CD4-positive, alpha-beta T cell (primary cell): ENCODE measurements at regions not wholly inside any gene's neighbourhood (a gene's known extent, or its start where the extent isn't known, plus 50 kb on each side); places are given as distances from the start of the nearest gene placed in this dataset.

Experiments used
- ATAC-seq: fragments of 200-7000 bp; cut with Tn5 transposase; one replicate; pipeline ENCODE4 v1.10.0; 2022; ENCODE audit warnings: mild to moderate bottlenecking; ENCODE audit not compliant: poor library complexity
- CTCF ChIA-PET: fragments of 350-600 bp; sonication (Branson Sonifier 250); formaldehyde crosslinking; loops from one replicate; lab custom pipeline; 2021; ENCODE audit warnings: antibody characterized with exemption, inconsistent platforms; lab: Charles Lee
- POLR2A ChIA-PET: fragments of 350-600 bp; sonication (Branson Sonifier 250); formaldehyde crosslinking; loops from one replicate; lab custom pipeline; 2021; ENCODE audit warnings: antibody characterized with exemption, inconsistent platforms; lab: Charles Lee
- DNase-seq, 14 experiments: peaks; one replicate each; pipeline ENCODE4 v3.0.0-alpha.2; 2013 to 2020; ENCODE audit warnings: mixed read lengths in 2 of 14
- H3K27ac ChIP-seq, 2 donors: one replicate each; pipeline versions ENCODE4 v1.5.1 to v1.7.0; 2013; ENCODE audit warnings: low read length in 2 of 2, low read depth in 1 of 2, mild to moderate bottlenecking in 1 of 2
- H3K27me3 ChIP-seq, 2 experiments: 1 replicate in 1 of 2; 2 replicates in 1 of 2; pipeline versions ENCODE4 v1.6.1 to v1.7.0; 2013; ENCODE audit warnings: low read length in 2 of 2, control low read depth in 1 of 2, mild to moderate bottlenecking in 1 of 2, moderate library complexity in 1 of 2; ENCODE audit not compliant: insufficient read depth in 2 of 2, control insufficient read depth in 1 of 2
- H3K36me3 ChIP-seq: one replicate; pipeline ENCODE4 v1.6.1; 2013; ENCODE audit warnings: low read length, control low read depth; ENCODE audit not compliant: insufficient read depth
- H3K4me1 ChIP-seq: one replicate; pipeline ENCODE4 v1.6.1; 2013; ENCODE audit warnings: low read length, control low read depth; ENCODE audit not compliant: insufficient read depth
- H3K4me3 ChIP-seq: one replicate; pipeline ENCODE4 v1.5.1; 2013; ENCODE audit warnings: mild to moderate bottlenecking, low read length, moderate library complexity
- H3K9me3 ChIP-seq, 2 experiments: 1 replicate in 1 of 2; 2 replicates in 1 of 2; pipeline versions ENCODE4 v1.6.1 to v1.7.0; 2013; ENCODE audit warnings: low read length in 2 of 2, mild to moderate bottlenecking in 2 of 2, control low read depth in 1 of 2, moderate library complexity in 1 of 2; ENCODE audit not compliant: control insufficient read depth in 1 of 2, insufficient read depth in 1 of 2
- H3K27ac Mint-ChIP-seq: one replicate; pipeline ENCODE4 v1.8.0; 2020; ENCODE audit warnings: mixed read lengths
- H3K27me3 Mint-ChIP-seq: one replicate; pipeline ENCODE4 v1.8.0; 2021; ENCODE audit warnings: mixed read lengths
- H3K36me3 Mint-ChIP-seq: one replicate; pipeline ENCODE4 v1.8.0; 2021; ENCODE audit warnings: low read depth, mixed read lengths
- H3K4me1 Mint-ChIP-seq: one replicate; pipeline ENCODE4 v1.8.0; 2021; ENCODE audit warnings: low read depth, mixed read lengths
- H3K4me3 Mint-ChIP-seq: one replicate; pipeline ENCODE4 v1.8.0; 2020; ENCODE audit warnings: mild to moderate bottlenecking, mixed read lengths
- H3K9me3 Mint-ChIP-seq: one replicate; pipeline ENCODE4 v1.8.0; 2020; ENCODE audit warnings: mixed read lengths
- intact Hi-C, 2 experiments: fragments of 100-400 bp; cut with DNase I in 1 of 2; cut with micrococcal nuclease in 1 of 2; formaldehyde crosslinking; loops; one replicate each; pipeline versions ENCODE4 v1.15.1 to v1.9.0; 2023 to 2025; cut with DNase I, micrococcal nuclease
- TF ChIP-seq, protein P1 (sequence below): fragments of 200-600 bp; IDR thresholded peaks from one replicate; pipeline ENCODE4 v1.8.0; 2022; ENCODE audit warnings: antibody characterized with exemption, mild to moderate bottlenecking

DNA sequence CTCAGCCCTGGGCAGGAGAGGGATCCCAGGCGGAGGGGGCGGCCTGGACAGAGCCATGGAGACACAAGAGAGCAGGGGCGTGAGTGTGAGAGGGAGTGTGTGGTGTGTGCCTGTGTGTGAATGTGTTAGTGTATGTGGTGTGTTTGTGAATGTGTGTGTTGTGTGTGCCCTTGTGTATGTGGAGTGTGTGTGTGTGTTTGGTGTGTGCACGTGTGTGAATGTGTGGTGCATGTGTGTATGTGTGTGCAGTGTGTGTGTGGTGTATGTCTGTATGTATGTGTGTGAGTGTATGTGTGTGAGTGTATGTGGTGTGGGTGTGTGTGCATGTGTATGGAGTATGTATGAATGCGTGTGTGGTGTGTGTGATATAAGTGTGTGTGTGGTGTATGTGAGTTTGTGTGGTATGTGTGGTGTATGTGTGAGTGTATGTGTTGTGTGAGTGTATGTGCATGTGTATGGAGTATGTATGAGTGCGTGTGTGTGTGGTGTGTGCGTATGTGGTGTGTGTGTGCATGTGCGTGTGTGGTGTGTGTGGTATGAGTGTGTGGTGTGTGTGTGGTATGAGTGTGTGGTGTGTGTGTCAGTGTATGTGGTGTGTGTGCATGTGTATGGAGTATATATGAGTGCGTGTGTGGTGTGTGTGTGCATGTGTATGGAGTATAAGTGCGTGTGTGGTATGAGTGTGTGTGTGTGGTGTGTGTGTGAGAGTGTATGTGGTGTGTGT, 175.2 kb upstream of the AFDN start:
- Mint-ChIP-seq H3K27me3 (peaks cover 25% of the 10 kb centered on the region), H3K36me3 (no peaks in the 10 kb centered on the region), H3K27ac (no peak overlapping the region), H3K9me3 (no peaks in the 10 kb centered on the region), H3K4me3 (no peak overlapping the region), H3K4me1 (no peaks in the 10 kb centered on the region)
- DNase-seq (no peak), ATAC-seq (no peak)
- peaks cover 0 to 23% of the 10 kb centered on the region in 2 experiments for H3K9me3 ChIP-seq
- H3K4me1 ChIP-seq, result no peaks in the 10 kb centered on the region
- no peak overlapping the region for H3K27ac ChIP-seq
- peaks cover 0 to 4% of the 10 kb centered on the region in 2 experiments for H3K27me3 ChIP-seq
- TF ChIP-seq, protein P1, sequence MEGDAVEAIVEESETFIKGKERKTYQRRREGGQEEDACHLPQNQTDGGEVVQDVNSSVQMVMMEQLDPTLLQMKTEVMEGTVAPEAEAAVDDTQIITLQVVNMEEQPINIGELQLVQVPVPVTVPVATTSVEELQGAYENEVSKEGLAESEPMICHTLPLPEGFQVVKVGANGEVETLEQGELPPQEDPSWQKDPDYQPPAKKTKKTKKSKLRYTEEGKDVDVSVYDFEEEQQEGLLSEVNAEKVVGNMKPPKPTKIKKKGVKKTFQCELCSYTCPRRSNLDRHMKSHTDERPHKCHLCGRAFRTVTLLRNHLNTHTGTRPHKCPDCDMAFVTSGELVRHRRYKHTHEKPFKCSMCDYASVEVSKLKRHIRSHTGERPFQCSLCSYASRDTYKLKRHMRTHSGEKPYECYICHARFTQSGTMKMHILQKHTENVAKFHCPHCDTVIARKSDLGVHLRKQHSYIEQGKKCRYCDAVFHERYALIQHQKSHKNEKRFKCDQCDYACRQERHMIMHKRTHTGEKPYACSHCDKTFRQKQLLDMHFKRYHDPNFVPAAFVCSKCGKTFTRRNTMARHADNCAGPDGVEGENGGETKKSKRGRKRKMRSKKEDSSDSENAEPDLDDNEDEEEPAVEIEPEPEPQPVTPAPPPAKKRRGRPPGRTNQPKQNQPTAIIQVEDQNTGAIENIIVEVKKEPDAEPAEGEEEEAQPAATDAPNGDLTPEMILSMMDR, result no peak
- ChIA-PET POLR2A (no interaction called here), CTCF (no interaction called here)
- H3K36me3 ChIP-seq, result no peaks in the 10 kb centered on the region
- no peak overlapping the region for H3K4me3 ChIP-seq
- intact Hi-C loops, result no loop called here

DNA sequence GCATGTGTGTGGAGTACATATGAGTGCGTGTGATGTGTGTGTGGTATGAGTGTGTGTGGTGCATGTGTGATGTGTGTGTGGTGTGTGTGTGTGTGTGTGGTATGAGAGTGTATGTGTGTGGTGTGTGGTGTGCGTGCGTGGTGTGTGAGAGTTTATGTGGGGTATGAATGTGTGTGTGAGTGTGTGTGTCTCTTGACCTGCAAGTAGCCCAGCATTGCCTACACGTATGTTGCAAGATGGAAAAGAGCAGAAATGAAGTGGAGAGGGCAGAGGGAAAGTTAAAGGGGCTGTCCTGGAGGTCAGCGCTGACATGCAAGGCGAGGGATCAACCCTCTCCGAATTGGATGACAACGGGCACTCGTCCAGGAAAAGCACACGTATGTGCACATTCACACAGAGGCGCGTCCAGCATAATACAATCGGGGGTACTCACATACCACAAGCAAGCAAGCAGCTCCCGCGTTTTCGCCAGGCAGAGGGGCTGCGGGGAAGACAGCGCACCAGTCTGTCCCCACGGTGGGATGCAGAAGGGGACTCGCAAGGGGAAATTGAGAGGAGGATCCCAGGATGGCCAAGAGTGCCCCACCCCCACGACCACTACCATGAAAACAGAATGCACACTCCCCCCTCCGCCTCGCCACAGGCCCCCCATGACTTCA, 174.5 kb upstream of the AFDN start:
- no peaks in the 10 kb centered on the region for H3K4me1 ChIP-seq
- ChIA-PET POLR2A (no interaction called here), CTCF (interaction anchor here (0.6 kb wide), 1 partner anchor 1835 kb away, joined by 3 read pairs; no protein-coding TSS in a partner anchor)
- H3K9me3 ChIP-seq, result peaks cover 0 to 23% of the 10 kb centered on the region in 2 experiments
- H3K4me3 Mint-ChIP-seq, result no peak overlapping the region
- DNase-seq (no peak), ATAC-seq (no peak)
- no peak overlapping the region for H3K4me3 ChIP-seq
- no peak overlapping the region for H3K27ac ChIP-seq
- TF ChIP-seq, protein P1, result no peak
- intact Hi-C loops, result no loop called here
- peaks cover 0 to 4% of the 10 kb centered on the region in 2 experiments for H3K27me3 ChIP-seq
- peaks cover 18% of the 10 kb centered on the region for H3K27me3 Mint-ChIP-seq
- no peaks in the 10 kb centered on the region for H3K36me3 ChIP-seq
- H3K4me1 Mint-ChIP-seq, result no peaks in the 10 kb centered on the region
- H3K27ac Mint-ChIP-seq, result no peak overlapping the region
- no peaks in the 10 kb centered on the region for H3K9me3 Mint-ChIP-seq
- H3K36me3 Mint-ChIP-seq, result no peaks in the 10 kb centered on the region

DNA sequence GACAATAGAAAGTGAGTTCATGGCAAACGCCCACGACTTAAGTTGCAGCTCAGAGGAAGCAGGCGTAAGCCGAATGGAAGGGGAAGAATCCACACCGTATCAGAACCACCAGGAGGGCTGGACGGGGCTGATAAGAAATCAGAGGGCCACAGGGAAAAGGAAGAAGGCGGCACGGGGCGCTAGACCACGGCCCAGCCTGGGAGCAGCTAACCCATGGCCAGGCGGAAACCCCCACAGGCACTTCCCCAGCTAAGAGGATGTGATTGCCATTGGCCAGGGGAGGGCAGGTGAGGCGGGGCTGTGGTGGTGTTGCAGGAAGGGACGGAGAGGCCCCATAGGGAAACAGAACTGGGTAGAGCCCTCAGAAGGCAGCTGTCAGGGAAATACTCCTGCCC, 174.0 kb upstream of the AFDN start:
- H3K27me3 Mint-ChIP-seq, result peaks cover 13% of the 10 kb centered on the region
- POLR2A ChIA-PET, result no interaction called here

More for the DNA sequence above, 174.0 kb upstream of the AFDN start:
- TF ChIP-seq, protein P1, result no peak
- DNase-seq, result no peak
- no peaks in the 10 kb centered on the region for H3K36me3 Mint-ChIP-seq
- no peaks in the 10 kb centered on the region for H3K9me3 Mint-ChIP-seq
- CTCF ChIA-PET, result interaction anchor here (0.6 kb wide), 1 partner anchor 1835 kb away, joined by 3 read pairs; no protein-coding TSS in a partner anchor
- Histone ChIP-seq H3K27me3 (peaks cover 0 to 4% of the 10 kb centered on the region in 2 experiments), H3K4me3 (no peak overlapping the region), H3K9me3 (peaks cover 0 to 23% of the 10 kb centered on the region in 2 experiments), H3K27ac (no peak overlapping the region), H3K4me1 (no peaks in the 10 kb centered on the region), H3K36me3 (no peaks in the 10 kb centered on the region)
- intact Hi-C loops, result no loop called here
- H3K27ac Mint-ChIP-seq, result no peak overlapping the region
- H3K4me3 Mint-ChIP-seq, result no peak overlapping the region
- no peaks in the 10 kb centered on the region for H3K4me1 Mint-ChIP-seq
- ATAC-seq, result no peak
